GM10266 (cell line): ENCODE measurements at regions not wholly inside any gene's neighbourhood (a gene's known extent, or its start where the extent isn't known, plus 50 kb on each side); places are given as distances from the start of the nearest gene placed in this dataset.

Source experiments
- DNase-seq: peaks from one replicate; pipeline ENCODE4 v3.0.0; 2012; ENCODE audit errors: extremely low spot score
- CTCF ChIP-seq: IDR thresholded peaks from 2 replicates; pipeline ENCODE4 v1.5.1; 2012; ENCODE audit warnings: mild to moderate bottlenecking, low read depth; ENCODE audit not compliant: control insufficient read depth, insufficient read depth; ENCODE audit errors: missing control alignments

- no peak for DNase-seq
- no peak for TF ChIP-seq CTCF
Observed at GRCh38 chr3:74302281-74302680, 312.2 kb downstream of the CNTN3 start.

- no peak for DNase-seq
- TF ChIP-seq CTCF = no peak
Observed at GRCh38 chr3:74301056-74301455, 313.4 kb downstream of the CNTN3 start.

GRCh38 chr3:74295479-74295878, 319.0 kb downstream of the CNTN3 start:
- TF ChIP-seq CTCF = no peak
- DNase-seq = no peak

- no peak for DNase-seq
- TF ChIP-seq CTCF = no peak
Observed at GRCh38 chr3:74288761-74289160, 325.7 kb downstream of the CNTN3 start.

GRCh38 chr3:74287557-74287956, 326.9 kb downstream of the CNTN3 start:
- no peak for DNase-seq
- TF ChIP-seq CTCF = no peak

- no peak for TF ChIP-seq CTCF
- no peak for DNase-seq
Observed at GRCh38 chr3:74282202-74282601, 332.3 kb downstream of the CNTN3 start.

- no peak for TF ChIP-seq CTCF
- no peak for DNase-seq
Observed at GRCh38 chr3:74281705-74282104, 332.8 kb downstream of the CNTN3 start.
